NT2/D1 (cell line): ENCODE measurements at regions not wholly inside any gene's neighbourhood (a gene's known extent, or its start where the extent isn't known, plus 50 kb on each side); places are given as distances from the start of the nearest gene placed in this dataset.
"Not testable (repeated sequence)": the region's sequence is repeated elsewhere in the genome, so short reads cannot be mapped to it uniquely, and the experiment has no call there.

Experiments used
- DNase-seq: peaks from one replicate; pipeline ENCODE4 v3.0.0-alpha.2; 2011; ENCODE audit warnings: low read depth, low spot score
- H3K27me3 ChIP-seq: 2 replicates; pipeline ENCODE4 v1.6.0; 2011; ENCODE audit warnings: mild to moderate bottlenecking; ENCODE audit not compliant: insufficient read length, insufficient read depth
- H3K36me3 ChIP-seq: 2 replicates; pipeline ENCODE4 v1.6.1; 2011; ENCODE audit warnings: mild to moderate bottlenecking, low read length, mixed read lengths; ENCODE audit not compliant: insufficient read depth, insufficient read length
- H3K4me1 ChIP-seq: 2 replicates; pipeline ENCODE4 v1.5.1; 2011; ENCODE audit not compliant: insufficient read depth, insufficient read length
- H3K4me3 ChIP-seq: 2 replicates; pipeline ENCODE4 v1.5.1; 2011; ENCODE audit warnings: low read depth; ENCODE audit not compliant: insufficient read length
- H3K9ac ChIP-seq: 2 replicates; pipeline ENCODE4 v1.6.0; 2011; ENCODE audit warnings: low read depth; ENCODE audit not compliant: insufficient read length
- H3K9me3 ChIP-seq: 2 replicates; pipeline ENCODE4 v1.5.1; 2011; ENCODE audit warnings: mild to moderate bottlenecking, low read length; ENCODE audit not compliant: insufficient read depth
- SUZ12 ChIP-seq: IDR thresholded peaks from 2 replicates; pipeline ENCODE4 v1.6.1; 2011; ENCODE audit not compliant: insufficient read length, insufficient read depth; ENCODE audit errors: extremely low read depth
- YY1 ChIP-seq: IDR thresholded peaks from 2 replicates; pipeline ENCODE4 v1.6.1; 2011; ENCODE audit not compliant: insufficient read length, insufficient read depth
- ZNF274 ChIP-seq: IDR thresholded peaks from 2 replicates; pipeline ENCODE4 v1.6.1; 2011; ENCODE audit warnings: mild to moderate bottlenecking, low read depth, low read length

- Histone ChIP-seq H3K36me3 (no peaks in the 10 kb centered on the region), H3K9ac (no peak overlapping the region), H3K4me3 (no peak overlapping the region), H3K9me3 (no peaks in the 10 kb centered on the region), H3K4me1 (no peaks in the 10 kb centered on the region), H3K27me3 (no peaks in the 10 kb centered on the region)
- DNase-seq = peak; percentile 5
- TF ChIP-seq ZNF274 (no peak), YY1 (no peak), SUZ12 (no peak)
These were observed 627.4 kb downstream of the FBXO15 start for GRCh38 chr18:73520229-73520628.

- not testable (repeated sequence) for H3K9me3 ChIP-seq, H3K36me3 ChIP-seq, H3K27me3 ChIP-seq, DNase-seq, H3K4me3 ChIP-seq, H3K4me1 ChIP-seq, H3K9ac ChIP-seq
These were observed 631.6 kb downstream of the FBXO15 start for GRCh38 chr18:73516056-73516455.

- Histone ChIP-seq H3K27me3 (no peaks in the 10 kb centered on the region), H3K4me1 (no peaks in the 10 kb centered on the region), H3K9me3 (no peaks in the 10 kb centered on the region), H3K4me3 (no peak overlapping the region), H3K36me3 (no peaks in the 10 kb centered on the region), H3K9ac (no peak overlapping the region)
- DNase-seq = no peak
- TF ChIP-seq SUZ12 (no peak), ZNF274 (no peak), YY1 (no peak)
These were observed 633.2 kb downstream of the FBXO15 start for GRCh38 chr18:73514449-73514848.

GRCh38 chr18:73511771-73512503 lies 635.7 kb downstream of the FBXO15 start:
- Histone ChIP-seq H3K4me1 (no peaks in the 10 kb centered on the region), H3K36me3 (no peaks in the 10 kb centered on the region), H3K27me3 (no peaks in the 10 kb centered on the region), H3K9ac (no peak overlapping the region), H3K4me3 (no peak overlapping the region), H3K9me3 (no peaks in the 10 kb centered on the region)
- no peak for DNase-seq
- no peak for TF ChIP-seq SUZ12
- TF ChIP-seq ZNF274 = no peak
- TF ChIP-seq YY1 = no peak

- Histone ChIP-seq H3K9me3 (no peaks in the 10 kb centered on the region), H3K9ac (no peak overlapping the region), H3K36me3 (no peaks in the 10 kb centered on the region), H3K27me3 (no peaks in the 10 kb centered on the region), H3K4me3 (no peak overlapping the region), H3K4me1 (no peaks in the 10 kb centered on the region)
- TF ChIP-seq YY1 (no peak), ZNF274 (no peak), SUZ12 (no peak)
- no peak for DNase-seq
These were observed 638.2 kb downstream of the FBXO15 start for GRCh38 chr18:73509460-73509859.

DNA sequence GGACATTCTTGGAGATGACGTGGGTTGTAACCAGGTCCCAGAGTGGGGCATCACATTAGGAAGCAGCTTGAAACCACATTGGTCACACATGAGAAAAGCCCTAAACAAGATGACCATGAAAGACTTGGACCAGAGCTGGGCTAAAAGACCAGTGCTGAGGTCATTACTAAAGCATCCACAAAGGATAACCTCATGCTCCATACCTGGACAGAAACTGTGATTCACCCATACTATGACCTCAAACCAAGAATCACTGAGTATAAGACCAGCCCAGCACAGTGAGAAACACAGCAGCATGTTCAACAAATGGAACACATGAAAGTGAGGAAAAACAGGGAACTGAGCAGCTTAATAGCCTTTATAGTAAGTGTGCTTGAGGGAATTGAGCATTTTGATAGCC lies 635.5 kb upstream of the NETO1 start:
- Histone ChIP-seq H3K36me3 (no peaks in the 10 kb centered on the region), H3K4me3 (no peak overlapping the region)
- no peak for TF ChIP-seq YY1
- TF ChIP-seq ZNF274 = no peak
- TF ChIP-seq SUZ12 = no peak

DNA sequence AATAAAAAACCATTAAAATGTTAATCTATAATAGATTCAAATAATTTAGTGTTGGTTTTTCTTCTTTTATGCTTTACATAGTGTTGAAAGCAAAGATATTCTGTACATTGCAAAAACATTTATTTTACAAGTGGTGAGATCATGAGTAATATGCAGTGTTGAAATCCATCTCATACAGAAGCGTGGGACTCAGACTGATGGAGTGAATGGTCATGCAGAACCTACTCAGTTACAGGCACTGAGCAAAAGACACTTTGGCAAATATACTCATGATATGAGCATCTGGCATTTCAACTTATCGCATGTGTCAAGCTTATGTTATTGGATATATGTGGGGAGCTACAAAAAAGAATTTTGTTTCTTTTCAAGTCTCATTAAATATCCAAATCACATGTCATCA lies 620.2 kb upstream of the NETO1 start:
- no peaks in the 10 kb centered on the region for H3K36me3 ChIP-seq
- H3K27me3 ChIP-seq = no peaks in the 10 kb centered on the region
- no peak overlapping the region for H3K9ac ChIP-seq
- no peak for DNase-seq
- no peaks in the 10 kb centered on the region for H3K9me3 ChIP-seq
- no peaks in the 10 kb centered on the region for H3K4me1 ChIP-seq
- H3K4me3 ChIP-seq = no peak overlapping the region
- no peak for TF ChIP-seq ZNF274
- no peak for TF ChIP-seq SUZ12
- TF ChIP-seq YY1 = no peak

More for the DNA sequence above, 635.5 kb upstream of the NETO1 start:
- H3K9ac ChIP-seq = no peak overlapping the region
- H3K9me3 ChIP-seq = no peaks in the 10 kb centered on the region
- no peaks in the 10 kb centered on the region for H3K4me1 ChIP-seq
- no peak for DNase-seq
- H3K27me3 ChIP-seq = no peaks in the 10 kb centered on the region
